Pancreas (tissue), 10 donors: ENCODE measurements at regions not wholly inside any gene's neighbourhood (a gene's known extent, or its start where the extent isn't known, plus 50 kb on each side); places are given as distances from the start of the nearest gene placed in this dataset.

Source experiments
- ATAC-seq, 4 donors: fragments of 200-7000 bp; cut with Tn5 transposase; one replicate each; pipeline versions ENCODE4 v1.8.0 to v1.9.1; 2020; ENCODE audit warnings: mild to moderate bottlenecking in 4 of 4, moderate library complexity in 4 of 4
- DNase-seq, 6 donors: peaks; one replicate each; pipeline ENCODE4 v3.0.0-alpha.2; 2020
- FAIRE-seq: peaks from 2 replicates; lab custom pipeline; 2012; peaks lifted over from hg19 to GRCh38; lab: Jason Lieb, UNC
- H3K27ac ChIP-seq, 4 donors: fragments of 200-600 bp; sonication (generic); 1 replicate in 3 of 4; 2 replicates in 1 of 4; pipeline versions ENCODE4 v1.5.0 to v1.8.0; 2020
- H3K27me3 ChIP-seq, 4 donors: fragments of 200-600 bp; one replicate each; pipeline ENCODE4 v1.8.0; 2021
- H3K36me3 ChIP-seq, 3 donors: fragments of 200-600 bp; sonication (generic) in 1 of 3; one replicate each; pipeline versions ENCODE4 v1.5.0 to v1.8.0; 2020 to 2021
- H3K4me1 ChIP-seq, 3 donors: fragments of 200-600 bp; one replicate each; pipeline ENCODE4 v1.8.0; 2021
- H3K4me3 ChIP-seq, 4 donors: fragments of 200-600 bp; sonication (generic) in 2 of 4; one replicate each; pipeline versions ENCODE4 v1.5.0 to v1.8.0; 2020 to 2021
- H3K9me3 ChIP-seq, 4 donors: fragments of 200-600 bp; one replicate each; pipeline ENCODE4 v1.8.0; 2021
- WGBS, 2 donors: extraction: QIAGEN DNeasy Blood & Tissue Kit; methylation state at CpG; one replicate each; pipeline ENCODE4 v1.1.7; 2013; 5-methylcytosine and 5-hydroxymethylcytosine counted together
- intact Hi-C, 3 donors: fragments of 100-400 bp; cut with DNase I; formaldehyde crosslinking; loops; one replicate each; pipeline versions ENCODE4 v1.11.1 to v1.14.2; 2022
- TF ChIP-seq, protein P1 (sequence below), 4 donors: fragments of 200-600 bp; sonication (generic) in 3 of 4; IDR thresholded peaks; one replicate each; pipeline versions ENCODE4 v1.5.0 to v1.8.0; 2021; ENCODE audit warnings: antibody characterized with exemption in 4 of 4
- donor health status: healthy with polysubstance abuse.
- donor health status: DM: no; HTN: no; CAD: no; lungs with moderate emphysema.
- donor health status: DM: no; HTN: no; CAD: no.
- donor health status: control.
- donor health status: control.
- donor health status: Bipolar disorder and iron deficiency.
- donor health status: DM: yes; HTN: yes; CAD: no.
- donor health status: DM: no; HTN: no; CAD: no.
- donor health status: DM: no; HTN: no; CAD: no.
- donor health status: DM: yes; HTN: yes; CAD: no.

DNA sequence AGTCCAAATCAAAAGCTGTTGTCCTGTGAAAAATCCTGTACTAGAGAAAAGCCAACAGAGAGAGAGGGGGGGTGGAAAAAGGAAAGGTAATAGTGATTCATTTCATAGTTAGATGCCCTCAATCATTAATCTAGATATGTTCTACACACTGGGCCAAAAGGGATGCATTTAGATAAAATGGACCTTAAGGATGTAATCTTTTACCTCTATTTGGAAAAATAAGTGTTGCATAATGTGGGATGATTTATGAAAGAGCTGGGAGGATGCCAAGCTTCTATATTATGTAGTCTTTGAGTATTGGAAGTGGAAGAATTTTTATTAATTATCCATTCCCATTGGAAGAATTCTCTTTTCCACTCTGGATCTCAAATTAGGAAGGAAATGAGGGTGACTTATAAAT, 480.5 kb upstream of the ZEB2 start:
- Histone ChIP-seq H3K36me3 (no peaks in the 10 kb centered on the region), H3K4me1 (no peaks in the 10 kb centered on the region), H3K9me3 (no peaks in the 10 kb centered on the region), H3K27ac (no peak overlapping the region), H3K27me3 (no peaks in the 10 kb centered on the region), H3K4me3 (no peak overlapping the region)
- no peak for FAIRE-seq
- no peak for ATAC-seq
- intact Hi-C loops: no loop called here
- DNase-seq: no peak
- TF ChIP-seq, protein P1, sequence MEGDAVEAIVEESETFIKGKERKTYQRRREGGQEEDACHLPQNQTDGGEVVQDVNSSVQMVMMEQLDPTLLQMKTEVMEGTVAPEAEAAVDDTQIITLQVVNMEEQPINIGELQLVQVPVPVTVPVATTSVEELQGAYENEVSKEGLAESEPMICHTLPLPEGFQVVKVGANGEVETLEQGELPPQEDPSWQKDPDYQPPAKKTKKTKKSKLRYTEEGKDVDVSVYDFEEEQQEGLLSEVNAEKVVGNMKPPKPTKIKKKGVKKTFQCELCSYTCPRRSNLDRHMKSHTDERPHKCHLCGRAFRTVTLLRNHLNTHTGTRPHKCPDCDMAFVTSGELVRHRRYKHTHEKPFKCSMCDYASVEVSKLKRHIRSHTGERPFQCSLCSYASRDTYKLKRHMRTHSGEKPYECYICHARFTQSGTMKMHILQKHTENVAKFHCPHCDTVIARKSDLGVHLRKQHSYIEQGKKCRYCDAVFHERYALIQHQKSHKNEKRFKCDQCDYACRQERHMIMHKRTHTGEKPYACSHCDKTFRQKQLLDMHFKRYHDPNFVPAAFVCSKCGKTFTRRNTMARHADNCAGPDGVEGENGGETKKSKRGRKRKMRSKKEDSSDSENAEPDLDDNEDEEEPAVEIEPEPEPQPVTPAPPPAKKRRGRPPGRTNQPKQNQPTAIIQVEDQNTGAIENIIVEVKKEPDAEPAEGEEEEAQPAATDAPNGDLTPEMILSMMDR (IDR thresholded peaks at IDR 0.05): no peak

DNA sequence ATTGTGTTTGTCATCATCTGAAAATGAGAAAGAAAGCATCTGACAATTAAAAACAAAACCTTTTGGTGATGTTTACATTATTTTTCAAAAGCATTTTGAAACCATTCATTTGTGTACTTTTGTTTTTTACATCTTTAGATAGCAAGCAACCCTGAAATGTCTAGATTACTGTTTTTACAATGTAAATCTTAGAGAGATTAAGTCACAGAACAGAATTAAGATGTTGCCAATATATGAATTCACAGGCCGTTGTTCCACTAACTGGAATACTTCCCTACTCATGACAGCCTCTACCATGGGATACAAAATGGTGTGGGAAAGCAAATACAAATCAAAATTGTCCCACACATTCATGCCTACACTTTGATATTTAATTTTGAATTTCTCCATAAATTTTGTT, 480.0 kb upstream of the ZEB2 start:
- WGBS, 2 donors: 45 to 50% methylated on average over 1 of the region's 1 CpG
- no peaks in the 10 kb centered on the region for H3K9me3 ChIP-seq
- TF ChIP-seq, protein P1 (IDR thresholded peaks at IDR 0.05): no peak
- H3K27me3 ChIP-seq: no peaks in the 10 kb centered on the region
- intact Hi-C loops: no loop called here
- no peak for ATAC-seq
- no peak overlapping the region for H3K27ac ChIP-seq
- no peak overlapping the region for H3K4me3 ChIP-seq
- DNase-seq: no peak
- H3K36me3 ChIP-seq: no peaks in the 10 kb centered on the region
- H3K4me1 ChIP-seq: no peaks in the 10 kb centered on the region
- FAIRE-seq: no peak

DNA sequence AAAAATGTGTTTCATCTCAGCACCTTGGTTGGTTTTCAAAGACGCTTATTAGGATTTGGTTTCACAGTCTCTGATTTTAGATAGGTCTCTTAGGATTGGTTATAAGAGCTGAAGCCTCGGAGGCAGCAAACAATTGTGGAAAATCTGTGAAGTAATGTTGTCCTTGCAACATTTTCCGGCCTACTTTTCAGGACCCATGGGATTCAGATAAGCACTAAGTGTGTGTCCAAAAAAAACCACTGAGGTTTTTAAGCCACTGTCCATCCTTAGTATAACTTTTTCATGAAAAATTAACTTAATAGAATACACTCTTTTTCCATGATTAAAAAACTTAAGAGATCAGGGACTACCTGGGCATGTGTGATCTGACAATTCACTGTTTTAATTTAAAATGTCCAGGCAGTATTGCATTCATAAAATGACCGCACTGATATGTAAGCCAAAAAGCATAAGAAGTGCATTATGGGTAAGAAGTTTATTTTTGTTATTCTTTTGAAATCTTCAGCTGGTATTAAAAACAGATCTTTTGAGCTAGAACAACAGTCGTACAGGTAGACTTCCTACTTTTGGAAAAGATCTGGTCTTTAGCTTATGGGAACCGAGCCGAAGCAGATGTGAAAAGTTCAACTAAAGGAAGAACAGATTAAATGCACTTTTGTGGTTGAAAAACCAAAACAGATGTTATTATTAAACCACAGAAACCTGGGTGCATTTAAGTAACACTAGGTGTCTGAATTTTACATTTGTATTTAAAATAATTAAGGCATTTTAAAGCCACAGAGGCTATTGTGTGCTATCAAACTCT, 479.4 kb upstream of the ZEB2 start:
- Histone ChIP-seq H3K36me3 (no peaks in the 10 kb centered on the region), H3K27ac (no peak overlapping the region), H3K27me3 (no peaks in the 10 kb centered on the region), H3K4me3 (no peak overlapping the region), H3K9me3 (no peaks in the 10 kb centered on the region), H3K4me1 (no peaks in the 10 kb centered on the region)
- WGBS, 2 donors: 83 to 88% methylated on average over 7 of the region's 7 CpGs
- intact Hi-C loops: no loop called here
- FAIRE-seq: no peak
- TF ChIP-seq, protein P1 (IDR thresholded peaks at IDR 0.05): no peak
- DNase-seq: no peak
- ATAC-seq: no peak

DNA sequence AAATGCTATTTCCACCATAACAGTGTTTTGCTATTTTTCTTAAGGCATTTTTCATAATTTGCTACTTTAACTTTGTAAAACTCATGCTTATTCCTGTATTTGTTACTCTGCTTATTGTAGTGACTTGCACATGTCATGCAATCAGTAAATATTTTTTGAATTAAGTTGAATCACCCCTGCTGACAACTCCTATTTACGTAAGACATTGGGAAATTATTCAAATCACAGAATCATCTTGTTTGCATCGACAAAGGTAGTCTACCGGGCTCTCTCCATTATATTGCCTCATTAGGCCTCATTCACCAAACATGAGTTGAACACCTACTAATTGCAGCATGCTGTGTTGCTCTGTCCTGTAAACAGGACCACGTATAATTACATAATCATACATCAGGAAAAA, 478.5 kb upstream of the ZEB2 start:
- no peak for DNase-seq
- intact Hi-C loops: no loop called here
- H3K36me3 ChIP-seq: no peaks in the 10 kb centered on the region
- FAIRE-seq: no peak
- H3K27me3 ChIP-seq: no peaks in the 10 kb centered on the region
- WGBS, 2 donors: 67 to 71% methylated on average over 4 of the region's 4 CpGs
- H3K9me3 ChIP-seq: no peaks in the 10 kb centered on the region
- ATAC-seq: no peak
- no peak overlapping the region for H3K4me3 ChIP-seq
- TF ChIP-seq, protein P1 (IDR thresholded peaks at IDR 0.05): no peak
- H3K4me1 ChIP-seq: no peaks in the 10 kb centered on the region
- no peak overlapping the region for H3K27ac ChIP-seq

DNA sequence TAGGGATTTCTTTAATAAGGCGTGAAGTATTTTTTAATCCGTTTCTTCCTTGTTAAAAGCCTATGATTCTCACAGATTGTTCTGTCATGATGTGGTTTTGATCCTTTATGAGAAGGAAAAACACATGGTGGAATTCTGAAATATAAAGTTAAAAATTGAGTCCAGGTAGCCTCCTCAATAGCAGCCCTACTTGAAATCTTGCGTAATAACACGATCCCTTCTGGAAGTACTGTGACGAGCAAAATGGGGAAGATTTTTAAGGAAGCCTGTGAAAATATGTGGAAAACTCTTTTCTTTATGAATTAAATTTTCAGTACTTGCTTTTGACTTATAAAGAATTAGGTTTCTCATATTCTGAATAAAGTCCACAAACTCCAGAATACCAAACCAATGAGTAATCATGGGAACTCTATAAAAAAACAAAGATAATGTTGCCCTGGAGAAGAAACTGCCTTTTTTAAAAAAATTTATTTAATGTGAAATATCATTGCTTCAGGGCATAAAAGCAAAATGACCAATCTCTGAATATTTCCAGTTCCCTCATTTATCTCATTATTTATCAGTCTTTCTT, 476.4 kb upstream of the ZEB2 start:
- WGBS, 2 donors: 67 to 69% methylated on average over 5 of the region's 5 CpGs

More for the DNA sequence above, 476.4 kb upstream of the ZEB2 start:
- TF ChIP-seq, protein P1 (IDR thresholded peaks at IDR 0.05): no peak
- Histone ChIP-seq H3K4me3 (no peak overlapping the region), H3K4me1 (no peaks in the 10 kb centered on the region), H3K36me3 (no peaks in the 10 kb centered on the region), H3K27ac (no peak overlapping the region), H3K9me3 (no peaks in the 10 kb centered on the region), H3K27me3 (no peaks in the 10 kb centered on the region)
- intact Hi-C loops: no loop called here
- no peak for ATAC-seq
- no peak for DNase-seq
- FAIRE-seq: no peak
